Endothelial cell of umbilical vein (primary cell): ENCODE measurements at regions not wholly inside any gene's neighbourhood (a gene's known extent, or its start where the extent isn't known, plus 50 kb on each side); places are given as distances from the start of the nearest gene placed in this dataset.

Experiments used
- CTCF ChIP-seq, 2 donors: IDR thresholded peaks; 1 replicate in 1 of 2; 2 replicates in 1 of 2; pipeline ENCODE4 v1.5.1; 2011; ENCODE audit warnings: low read length in 2 of 2, mild to moderate bottlenecking in 2 of 2, moderate library complexity in 2 of 2, control low read depth in 1 of 2, inconsistent platforms in 1 of 2, low read depth in 1 of 2; ENCODE audit not compliant: insufficient read depth in 1 of 2; ENCODE audit errors: extremely low read depth in 1 of 2
- EZH2 ChIP-seq: IDR thresholded peaks from 2 replicates; pipeline ENCODE4 v1.6.1; 2012; ENCODE audit warnings: borderline replicate concordance, low read depth, mild to moderate bottlenecking, moderate library complexity, low read length, inconsistent platforms; ENCODE audit not compliant: severe bottlenecking
- JUN ChIP-seq: IDR thresholded peaks from 2 replicates; pipeline ENCODE4 v1.6.1; 2011; ENCODE audit warnings: borderline replicate concordance, low read depth; ENCODE audit not compliant: insufficient read length, insufficient read depth
- MYC ChIP-seq: IDR thresholded peaks from one replicate; pipeline ENCODE4 v1.6.1; 2011; ENCODE audit warnings: mild to moderate bottlenecking, low read depth, low read length
- POLR2A ChIP-seq: IDR thresholded peaks from 2 replicates; pipeline ENCODE4 v1.6.1; 2012; ENCODE audit warnings: low read depth, mild to moderate bottlenecking, control low read depth, low read length
- POLR2AphosphoS5 ChIP-seq: IDR thresholded peaks from 2 replicates; pipeline ENCODE4 v1.6.1; 2012; ENCODE audit warnings: low read depth, mild to moderate bottlenecking, control low read depth, low read length, moderate library complexity; ENCODE audit not compliant: insufficient read depth
- TF ChIP-seq, protein P1 (sequence below): IDR thresholded peaks from 2 replicates; pipeline ENCODE4 v1.6.1; 2011; ENCODE audit not compliant: insufficient read depth, insufficient read length

- TF ChIP-seq CTCF (IDR thresholded peaks at IDR 0.05; ENCODE audit: extremely low read depth in 1 of 2, insufficient read depth in 1 of 2, low read depth in 1 of 2, low read length in 2 of 2) (no peak), POLR2AphosphoS5 (no peak), EZH2 (no peak), POLR2A (no peak), JUN (no peak), MYC (no peak)
- TF ChIP-seq, protein P1, sequence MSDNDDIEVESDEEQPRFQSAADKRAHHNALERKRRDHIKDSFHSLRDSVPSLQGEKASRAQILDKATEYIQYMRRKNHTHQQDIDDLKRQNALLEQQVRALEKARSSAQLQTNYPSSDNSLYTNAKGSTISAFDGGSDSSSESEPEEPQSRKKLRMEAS, result no peak
Measured at GRCh38 chr6:137754366-137754765, 112.7 kb upstream of the TNFAIP3 start.
